Hepatocyte (in vitro differentiated cells): ENCODE measurements at regions not wholly inside any gene's neighbourhood (a gene's known extent, or its start where the extent isn't known, plus 50 kb on each side); places are given as distances from the start of the nearest gene placed in this dataset.

ENCODE experiments used
- DNase-seq: peaks from one replicate; pipeline ENCODE4 v3.0.0-alpha.2; 2016; ENCODE audit warnings: low spot score
- H2AFZ ChIP-seq: fragments of 200-600 bp; sonication (generic); 2 replicates; pipeline ENCODE4 v1.6.0; 2016; ENCODE audit warnings: antibody characterized with exemption, mild to moderate bottlenecking
- H3K27ac ChIP-seq: fragments of 200-600 bp; sonication (generic); 2 replicates; pipeline ENCODE4 v1.5.1; 2016; ENCODE audit warnings: mild to moderate bottlenecking
- H3K27me3 ChIP-seq: fragments of 200-600 bp; sonication (generic); 2 replicates; pipeline ENCODE4 v1.6.1; 2016
- H3K36me3 ChIP-seq: fragments of 200-600 bp; sonication (generic); replicated peaks from 2 replicates; pipeline ENCODE4 v1.5.1; 2016; ENCODE audit warnings: low read depth; ENCODE audit not compliant: insufficient read depth
- H3K4me1 ChIP-seq: fragments of 200-600 bp; sonication (generic); 2 replicates; pipeline ENCODE4 v1.5.1; 2016; ENCODE audit warnings: mild to moderate bottlenecking, moderate library complexity; ENCODE audit not compliant: insufficient read depth
- H3K4me2 ChIP-seq: fragments of 200-600 bp; sonication (generic); 2 replicates; pipeline ENCODE4 v1.6.0; 2016
- H3K4me3 ChIP-seq: fragments of 200-600 bp; sonication (generic); 2 replicates; pipeline ENCODE4 v1.5.1; 2016; ENCODE audit warnings: mild to moderate bottlenecking
- H3K79me2 ChIP-seq: fragments of 200-600 bp; sonication (generic); 2 replicates; pipeline ENCODE4 v1.6.0; 2017; ENCODE audit warnings: mild to moderate bottlenecking
- H3K9me2 ChIP-seq: fragments of 200-600 bp; sonication (generic); replicated peaks from 2 replicates; pipeline ENCODE4 v1.6.0; 2017; ENCODE audit warnings: mild to moderate bottlenecking; ENCODE audit not compliant: insufficient read depth
- H3K9me3 ChIP-seq: fragments of 200-600 bp; sonication (generic); 2 replicates; pipeline ENCODE4 v1.5.1; 2016; ENCODE audit warnings: low read depth, mild to moderate bottlenecking
- H4K20me1 ChIP-seq: fragments of 200-600 bp; sonication (generic); 2 replicates; pipeline ENCODE4 v1.6.0; 2016; ENCODE audit warnings: mild to moderate bottlenecking; ENCODE audit not compliant: insufficient read depth, poor library complexity, severe bottlenecking
- EZH2 ChIP-seq: fragments of 200-600 bp; sonication (generic); IDR thresholded peaks from 2 replicates; pipeline ENCODE4 v1.6.1; 2016; ENCODE audit warnings: antibody characterized with exemption, mild to moderate bottlenecking, borderline replicate concordance
- EZH2phosphoT487 ChIP-seq: fragments of 200-600 bp; sonication (generic); IDR thresholded peaks from one replicate; pipeline ENCODE4 v1.6.1; 2018; ENCODE audit warnings: antibody characterized with exemption, mild to moderate bottlenecking, low read depth, moderate library complexity; ENCODE audit not compliant: unreplicated experiment, severe bottlenecking
- WGBS: methylation state at CpG from one replicate; pipeline ENCODE4 v1.1.6; 2016; ENCODE audit warnings: low lambda C conversion rate; ENCODE audit errors: missing lambda C conversion rate; 5-methylcytosine and 5-hydroxymethylcytosine counted together
- TF ChIP-seq, protein P1 (sequence below): fragments of 200-600 bp; sonication (generic); IDR thresholded peaks from 2 replicates; pipeline ENCODE4 v1.5.1; 2016; ENCODE audit warnings: antibody characterized with exemption, mild to moderate bottlenecking; ENCODE audit not compliant: poor library complexity

DNA sequence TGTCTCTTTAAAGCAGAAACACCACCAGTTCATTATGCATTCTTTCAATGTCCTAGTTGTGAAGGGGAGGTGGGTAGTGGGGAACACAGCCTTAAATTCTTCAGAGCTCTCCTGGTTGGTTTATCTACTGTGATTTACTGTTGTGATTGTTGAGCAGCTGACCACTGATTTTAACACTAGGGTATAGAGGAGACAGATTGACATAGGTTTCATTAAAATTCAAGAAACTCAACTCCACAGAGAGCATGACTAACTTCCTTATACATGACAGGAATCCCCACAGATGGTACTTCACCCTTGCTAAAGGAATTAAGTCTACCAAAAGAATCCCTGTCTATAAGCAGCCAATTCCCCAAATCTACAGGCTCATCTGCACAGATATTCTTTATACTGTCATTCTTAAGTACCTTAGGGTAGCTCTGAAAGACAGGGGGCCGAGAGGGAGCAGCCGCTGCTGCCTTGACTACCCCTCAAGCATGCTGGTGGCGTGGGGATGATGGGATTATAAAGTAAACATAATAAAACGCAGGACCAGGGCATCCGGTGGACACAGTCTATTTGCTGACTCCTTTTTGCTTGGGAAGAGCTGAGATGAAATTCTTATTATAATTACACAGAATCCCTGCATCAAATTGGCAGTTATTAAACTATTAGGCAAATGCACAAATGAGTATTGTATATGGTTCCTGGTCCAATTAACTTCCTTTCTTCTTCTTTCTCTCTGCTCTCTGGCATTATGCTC is 1377.6 kb upstream of the PIK3C3 start:
- Histone ChIP-seq H3K9me2 (no peaks in the 10 kb centered on the region), H2AFZ (no peak overlapping the region)

DNA sequence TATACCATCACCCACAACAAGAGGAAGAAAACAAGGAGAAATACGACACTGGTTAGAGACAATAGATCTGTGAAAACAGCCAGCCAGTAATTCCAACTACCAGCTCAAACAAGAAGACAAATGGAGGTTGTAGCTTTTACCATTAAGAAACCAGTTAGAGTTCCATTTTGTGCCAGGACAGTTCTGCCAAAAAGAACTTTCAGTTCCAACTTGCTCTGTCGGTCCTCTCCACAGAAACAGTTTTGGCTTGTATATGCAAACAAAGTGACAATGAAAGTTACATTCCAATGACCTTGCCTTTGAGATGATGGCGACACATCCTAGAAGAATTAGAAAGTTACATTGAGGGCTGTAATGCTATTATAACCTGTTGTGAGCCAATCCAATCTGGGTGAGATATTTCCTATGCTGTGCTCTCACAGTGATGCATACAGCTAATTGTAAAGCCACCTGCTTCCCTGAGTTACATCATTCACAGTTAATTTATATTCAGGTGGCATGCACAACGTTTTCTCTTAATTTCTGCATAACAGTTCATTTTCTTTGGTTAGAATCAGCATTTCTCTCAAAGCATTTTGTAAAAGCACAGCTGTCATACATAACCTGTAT is 1378.4 kb upstream of the PIK3C3 start:
- H3K27ac ChIP-seq = no peak overlapping the region
- no peaks in the 10 kb centered on the region for H3K36me3 ChIP-seq
- no peak overlapping the region for H2AFZ ChIP-seq
- TF ChIP-seq, protein P1, sequence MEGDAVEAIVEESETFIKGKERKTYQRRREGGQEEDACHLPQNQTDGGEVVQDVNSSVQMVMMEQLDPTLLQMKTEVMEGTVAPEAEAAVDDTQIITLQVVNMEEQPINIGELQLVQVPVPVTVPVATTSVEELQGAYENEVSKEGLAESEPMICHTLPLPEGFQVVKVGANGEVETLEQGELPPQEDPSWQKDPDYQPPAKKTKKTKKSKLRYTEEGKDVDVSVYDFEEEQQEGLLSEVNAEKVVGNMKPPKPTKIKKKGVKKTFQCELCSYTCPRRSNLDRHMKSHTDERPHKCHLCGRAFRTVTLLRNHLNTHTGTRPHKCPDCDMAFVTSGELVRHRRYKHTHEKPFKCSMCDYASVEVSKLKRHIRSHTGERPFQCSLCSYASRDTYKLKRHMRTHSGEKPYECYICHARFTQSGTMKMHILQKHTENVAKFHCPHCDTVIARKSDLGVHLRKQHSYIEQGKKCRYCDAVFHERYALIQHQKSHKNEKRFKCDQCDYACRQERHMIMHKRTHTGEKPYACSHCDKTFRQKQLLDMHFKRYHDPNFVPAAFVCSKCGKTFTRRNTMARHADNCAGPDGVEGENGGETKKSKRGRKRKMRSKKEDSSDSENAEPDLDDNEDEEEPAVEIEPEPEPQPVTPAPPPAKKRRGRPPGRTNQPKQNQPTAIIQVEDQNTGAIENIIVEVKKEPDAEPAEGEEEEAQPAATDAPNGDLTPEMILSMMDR = no peak
- TF ChIP-seq EZH2 = no peak
- H3K4me3 ChIP-seq = no peak overlapping the region
- no peaks in the 10 kb centered on the region for H3K79me2 ChIP-seq
- DNase-seq = no peak
- no peaks in the 10 kb centered on the region for H4K20me1 ChIP-seq
- H3K9me2 ChIP-seq = no peaks in the 10 kb centered on the region
- H3K4me1 ChIP-seq = no peaks in the 10 kb centered on the region
- WGBS = 63% methylated on average over 4 of the region's 4 CpGs
- H3K27me3 ChIP-seq = no peaks in the 10 kb centered on the region
- no peak overlapping the region for H3K4me2 ChIP-seq
- no peaks in the 10 kb centered on the region for H3K9me3 ChIP-seq

More for the DNA sequence above, 1377.6 kb upstream of the PIK3C3 start:
- Histone ChIP-seq H3K27me3 (no peaks in the 10 kb centered on the region), H3K27ac (no peak overlapping the region), H3K4me1 (no peaks in the 10 kb centered on the region), H3K4me2 (no peak overlapping the region), H4K20me1 (no peaks in the 10 kb centered on the region), H3K9me3 (no peaks in the 10 kb centered on the region), H3K36me3 (no peaks in the 10 kb centered on the region), H3K79me2 (no peaks in the 10 kb centered on the region), H3K4me3 (no peak overlapping the region)
- 65% methylated on average over 5 of the region's 5 CpGs for WGBS
- TF ChIP-seq, protein P1 = no peak
- TF ChIP-seq EZH2 = no peak
- TF ChIP-seq EZH2phosphoT487 = no peak
- no peak for DNase-seq

DNA sequence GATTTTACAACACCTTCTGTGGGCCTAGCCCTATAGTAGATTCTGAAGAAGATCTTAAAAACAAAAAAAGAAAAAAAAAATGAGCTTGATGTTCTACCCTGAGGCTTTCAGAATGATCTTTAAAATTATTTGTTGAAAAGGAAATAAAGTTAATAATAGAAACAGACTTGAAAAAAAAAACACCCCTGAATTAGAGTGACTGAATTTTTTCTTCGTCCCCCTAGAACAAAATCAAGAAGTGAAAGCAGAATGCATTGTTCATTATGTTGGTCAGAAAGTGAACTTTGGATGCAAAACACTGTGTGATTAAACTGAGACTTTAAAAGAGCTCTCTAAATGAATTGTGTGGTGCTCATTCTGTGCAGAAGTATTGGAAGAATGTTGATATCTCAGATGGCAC is 1384.4 kb upstream of the PIK3C3 start:
- no peak for DNase-seq
- Histone ChIP-seq H3K4me3 (no peak overlapping the region), H2AFZ (no peak overlapping the region), H3K79me2 (no peaks in the 10 kb centered on the region), H3K27ac (no peak overlapping the region), H3K27me3 (no peaks in the 10 kb centered on the region), H3K4me1 (no peaks in the 10 kb centered on the region), H3K9me3 (no peaks in the 10 kb centered on the region), H3K4me2 (no peak overlapping the region), H3K9me2 (no peaks in the 10 kb centered on the region), H4K20me1 (no peaks in the 10 kb centered on the region), H3K36me3 (no peaks in the 10 kb centered on the region)
- TF ChIP-seq, protein P1 = no peak
- TF ChIP-seq EZH2phosphoT487 (no peak), EZH2 (no peak)
- WGBS = 69% methylated on average over 1 of the region's 1 CpG
